HG02798 (cell line): ENCODE measurements at regions not wholly inside any gene's neighbourhood (a gene's known extent, or its start where the extent isn't known, plus 50 kb on each side); places are given as distances from the start of the nearest gene placed in this dataset.

Source experiments
- ATAC-seq: cut with Tn5 transposase; IDR thresholded peaks from one replicate; pipeline ENCODE4 v1.9.1; 2021; ENCODE audit warnings: mild to moderate bottlenecking; ENCODE audit not compliant: unreplicated experiment, poor library complexity

DNA sequence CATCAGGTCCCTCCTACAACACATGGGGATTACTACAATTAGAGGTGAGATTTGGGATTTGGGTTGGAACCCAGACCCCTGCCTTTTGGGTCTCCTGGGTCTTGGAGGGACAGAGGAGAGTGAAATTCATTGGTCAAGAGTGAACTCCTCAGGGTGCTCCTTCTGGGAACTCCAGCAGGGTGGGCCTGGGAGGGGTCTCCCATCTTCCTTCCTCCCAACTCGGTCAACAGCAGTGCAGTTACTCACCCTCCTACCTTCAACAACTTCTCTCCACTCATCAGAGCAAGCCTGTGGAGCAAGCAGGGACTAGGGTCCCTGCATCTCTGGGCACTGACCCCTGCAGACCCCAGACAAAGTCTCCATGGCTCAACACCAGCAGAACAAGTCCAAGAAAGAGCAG is 89.3 kb upstream of the TMPRSS2 start:
- no peak for ATAC-seq

GRCh38 chr21:41596241-41596925 is 88.4 kb upstream of the TMPRSS2 start:
- no peak for ATAC-seq

DNA sequence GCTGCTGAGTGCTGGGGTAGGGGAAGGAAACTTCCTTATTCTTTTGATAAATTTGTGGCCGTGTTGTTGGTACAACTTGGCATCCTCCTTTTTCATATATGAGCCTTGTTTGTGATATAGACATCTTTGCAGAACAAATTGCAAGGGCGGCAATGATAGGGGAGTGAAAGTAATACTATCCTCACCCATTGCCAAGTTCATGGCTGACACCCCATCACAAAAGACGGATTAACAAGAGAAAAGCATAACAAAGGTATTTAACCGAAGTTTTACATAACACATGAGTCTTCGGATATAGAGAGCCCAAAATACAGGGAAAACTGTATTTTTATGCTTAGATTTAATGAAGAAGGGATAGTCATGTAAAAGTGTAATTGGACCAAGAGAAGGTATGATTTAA is 86.3 kb upstream of the TMPRSS2 start:
- ATAC-seq: no peak

GRCh38 chr21:41593760-41594138 is 85.8 kb upstream of the TMPRSS2 start:
- no peak for ATAC-seq

GRCh38 chr21:41593051-41593759 is 85.2 kb upstream of the TMPRSS2 start:
- ATAC-seq: no peak

DNA sequence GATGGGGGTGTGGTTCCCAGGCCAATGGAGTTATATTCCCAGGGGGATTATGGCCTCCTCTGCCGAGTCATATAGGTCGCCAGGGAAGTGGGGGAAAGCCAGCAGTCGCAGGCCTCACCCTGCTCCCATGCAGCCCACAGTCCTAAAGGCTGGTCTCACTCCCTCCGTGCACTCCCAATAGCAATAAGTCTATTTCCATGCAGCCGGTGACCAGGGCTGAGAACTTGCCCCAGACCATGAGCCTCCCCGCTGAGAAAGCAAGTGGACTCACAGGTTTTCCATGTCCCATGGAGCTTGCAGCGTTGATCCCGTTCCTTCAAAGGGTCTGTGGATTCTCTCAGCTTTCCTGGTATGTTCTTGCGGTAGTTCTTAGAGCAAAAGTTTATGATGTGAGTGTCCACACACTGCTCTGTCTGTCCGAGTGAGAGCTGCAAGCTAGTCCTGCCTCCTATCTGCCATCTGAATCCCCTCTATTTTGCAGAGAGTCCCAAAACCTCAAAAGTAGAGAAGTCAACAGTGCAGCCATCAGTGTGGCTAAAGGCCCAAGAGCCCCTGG is 81.7 kb upstream of the TMPRSS2 start:
- ATAC-seq: no peak

DNA sequence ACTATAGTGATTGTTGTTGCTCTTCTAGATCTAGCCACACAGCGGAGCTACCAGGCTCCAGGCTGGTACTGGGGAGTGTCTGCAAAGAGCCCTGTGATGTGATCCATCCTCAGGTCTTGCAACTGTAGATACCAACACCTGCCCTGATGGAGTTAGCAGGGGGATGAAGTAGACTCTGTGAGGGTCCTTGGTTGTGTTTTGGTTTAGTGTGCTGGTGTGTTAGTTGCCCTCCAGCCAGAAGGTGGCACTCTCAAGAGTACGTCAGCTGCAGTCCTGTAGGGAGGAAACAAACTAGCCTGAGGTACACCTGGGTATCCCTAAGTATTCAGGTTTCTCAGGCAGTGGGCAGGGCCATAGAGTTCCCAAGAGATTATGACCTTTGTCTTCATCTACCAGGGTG is 81.2 kb upstream of the TMPRSS2 start:
- no peak for ATAC-seq

- ATAC-seq: no peak
These were observed 77.4 kb upstream of the TMPRSS2 start for GRCh38 chr21:41585199-41585994.

GRCh38 chr21:41584603-41585176 is 76.7 kb upstream of the TMPRSS2 start:
- ATAC-seq: no peak

DNA sequence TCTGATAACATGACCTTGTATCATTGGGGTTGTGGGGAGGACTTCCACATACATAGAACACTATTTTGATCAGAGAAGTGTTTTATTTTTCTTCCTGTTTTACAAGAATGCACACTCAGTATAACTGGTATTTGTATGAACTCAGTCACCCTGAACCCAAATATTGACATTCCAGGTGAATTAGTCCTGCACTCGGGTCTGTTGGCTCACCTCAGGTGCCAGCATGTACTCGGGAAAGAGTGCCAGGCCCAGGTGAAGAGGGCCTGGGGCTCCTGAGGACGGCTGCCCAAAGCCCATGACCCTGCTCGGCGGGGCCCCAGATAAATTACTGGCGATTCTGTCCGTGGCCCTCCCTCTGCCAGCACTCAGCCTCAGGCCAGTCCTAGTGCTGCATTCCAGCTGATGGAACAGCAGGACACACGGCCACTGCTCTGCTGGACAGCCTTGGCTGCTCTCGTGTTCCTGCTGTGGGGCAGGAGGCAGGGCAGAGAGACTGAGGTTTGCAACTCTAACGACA is 75.4 kb upstream of the TMPRSS2 start:
- no peak for ATAC-seq

GRCh38 chr21:41582866-41583265 is 74.9 kb upstream of the TMPRSS2 start:
- no peak for ATAC-seq

DNA sequence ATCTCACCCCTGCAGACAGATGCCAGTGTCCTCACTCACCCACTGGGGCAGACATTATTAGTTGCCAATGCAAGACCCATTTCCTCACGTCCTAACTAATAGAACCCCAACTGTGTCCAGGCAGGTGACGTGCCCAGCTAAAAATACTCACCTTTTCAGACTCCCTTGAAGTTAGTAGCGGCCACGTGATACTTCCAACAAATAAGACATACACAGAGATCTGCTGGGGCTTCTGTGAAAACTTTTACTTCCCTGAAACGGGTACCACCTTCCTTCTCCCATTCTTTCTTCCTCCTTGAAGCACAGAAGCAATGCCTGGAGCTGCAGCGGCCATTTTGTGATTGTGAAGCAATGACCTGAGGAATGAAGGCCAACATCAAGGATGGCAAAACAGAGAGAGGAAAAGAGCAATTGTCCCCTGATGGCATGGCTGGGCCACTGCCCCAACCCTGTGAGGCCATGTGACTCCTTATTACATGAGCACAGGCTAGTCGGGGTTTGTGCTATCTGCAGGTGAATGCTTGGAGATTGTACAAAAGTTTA is 74.4 kb upstream of the TMPRSS2 start:
- ATAC-seq: no peak

DNA sequence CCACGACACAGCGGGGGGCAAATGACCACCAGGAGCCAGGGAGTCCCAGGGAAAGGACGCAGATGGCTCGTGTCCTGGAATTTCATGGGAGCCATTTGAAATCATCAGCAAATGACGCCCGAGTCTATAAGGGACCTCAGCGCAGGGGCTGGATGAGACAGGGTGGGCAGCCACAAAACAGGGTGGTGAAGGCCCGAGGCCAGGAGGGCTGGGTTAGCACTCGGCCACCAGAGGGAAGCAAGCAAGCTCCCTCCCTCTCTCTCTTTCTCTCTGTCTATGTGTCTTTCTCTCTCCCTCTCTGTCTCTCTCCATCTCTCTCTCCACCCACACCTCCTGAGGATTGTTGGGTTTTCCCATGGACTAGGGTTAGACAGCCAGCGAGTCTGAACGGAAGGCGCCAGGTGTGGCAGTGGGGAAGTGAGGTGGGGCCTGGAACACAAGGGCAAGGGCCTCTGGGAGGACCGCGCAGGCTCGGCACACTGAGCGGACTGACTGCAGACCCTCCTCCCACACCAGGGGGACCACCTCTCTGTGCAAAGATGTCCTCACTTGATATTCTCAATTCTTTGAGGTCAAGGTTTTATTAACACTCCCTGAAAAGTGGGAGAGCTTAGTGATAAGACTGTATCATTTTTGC is 73.8 kb upstream of the TMPRSS2 start:
- ATAC-seq: no peak

DNA sequence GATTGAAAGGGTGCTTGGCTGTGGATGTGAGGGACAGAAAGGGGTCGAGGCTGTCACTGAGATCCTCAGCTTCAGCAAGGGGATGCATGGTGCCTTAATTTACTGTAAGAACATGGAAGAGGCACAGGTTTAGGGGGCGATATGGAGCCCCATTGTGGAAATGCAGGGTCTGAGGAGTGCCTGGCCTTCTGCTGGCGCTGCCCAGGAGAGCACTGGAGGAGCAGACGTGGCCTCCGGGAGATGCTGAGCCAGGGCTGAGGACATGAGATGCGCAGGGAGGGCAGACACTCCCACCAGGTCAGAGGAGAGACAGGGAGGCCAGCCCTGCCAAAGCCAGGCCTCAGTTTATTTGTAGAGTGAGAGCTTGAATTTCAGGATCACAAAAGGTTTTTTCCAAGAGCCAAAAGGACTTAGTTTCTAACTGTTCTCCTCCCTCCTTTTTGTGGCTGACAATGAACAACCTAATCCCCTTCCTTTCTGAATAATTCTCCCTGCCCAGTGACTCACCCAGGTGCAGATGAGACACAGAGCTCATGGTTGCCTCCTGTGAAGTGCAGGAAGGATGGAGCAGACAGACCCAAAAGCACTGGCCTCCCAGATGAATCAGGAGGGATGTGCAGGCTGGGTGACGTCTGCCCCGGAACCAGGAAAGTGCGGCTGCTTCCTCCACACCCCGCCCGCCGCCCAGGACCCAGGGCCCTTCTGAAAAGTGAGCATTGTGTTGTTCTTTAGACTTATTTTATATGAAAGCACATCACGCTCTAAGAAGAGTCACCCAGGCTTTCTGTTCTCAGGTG is 73.0 kb upstream of the TMPRSS2 start:
- no peak for ATAC-seq

DNA sequence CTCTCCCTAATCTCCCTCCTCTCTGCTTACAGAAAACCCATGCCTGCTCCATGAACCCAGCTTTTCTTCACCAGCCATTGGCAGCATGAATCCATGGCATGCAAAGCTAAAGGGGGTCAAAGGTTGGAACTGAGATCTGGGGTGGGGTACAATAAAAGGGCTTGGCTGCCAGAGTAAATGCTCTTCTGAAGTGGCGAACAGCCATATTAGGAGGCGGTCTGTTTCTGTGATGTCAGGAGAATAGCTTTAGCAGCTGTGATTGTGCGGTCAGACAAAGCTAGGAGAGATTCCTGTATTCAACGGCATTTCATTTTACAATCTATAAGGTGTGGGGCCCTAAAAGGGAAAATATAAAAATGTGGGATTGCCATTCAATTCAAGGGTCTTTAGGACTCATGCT is 71.7 kb upstream of the TMPRSS2 start:
- ATAC-seq: no peak

DNA sequence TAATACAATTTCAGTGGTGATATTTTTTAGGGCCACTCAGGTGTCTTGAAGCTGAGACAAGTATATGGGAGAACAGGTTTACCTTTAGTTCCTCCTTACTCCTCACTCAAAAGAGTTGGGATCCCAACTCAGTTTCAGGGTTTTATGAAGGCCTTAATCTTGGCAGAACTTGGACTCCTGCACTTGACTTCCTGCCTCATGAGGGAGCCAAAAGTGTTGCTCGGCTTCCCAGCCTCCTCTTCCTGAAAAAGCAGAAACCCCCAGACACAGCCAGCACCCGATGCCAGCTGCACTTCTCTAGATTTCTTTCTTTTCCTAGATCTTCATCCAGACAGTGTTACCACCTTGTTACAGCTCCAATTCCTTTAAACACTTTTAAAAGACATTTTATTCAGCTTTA is 70.8 kb upstream of the TMPRSS2 start:
- no peak for ATAC-seq

DNA sequence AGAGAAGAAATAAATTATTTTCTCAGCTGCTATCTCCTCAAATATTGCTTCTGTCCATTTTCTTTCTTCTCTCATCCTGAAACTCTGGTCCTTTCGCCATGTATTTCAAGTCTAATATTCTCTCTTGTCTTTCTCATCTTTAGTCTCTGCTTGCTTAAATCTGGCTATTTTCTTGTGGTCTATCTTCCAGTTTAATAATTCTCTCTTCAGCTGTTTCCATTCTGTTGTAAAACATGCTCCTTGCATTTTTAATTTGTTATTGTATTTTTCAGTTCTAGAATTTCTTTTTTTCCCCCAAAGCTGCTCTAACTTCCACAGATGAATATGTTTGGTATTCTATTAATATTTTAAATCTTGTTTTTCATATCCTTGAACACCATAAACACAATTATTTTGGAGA is 70.1 kb upstream of the TMPRSS2 start:
- ATAC-seq: no peak

GRCh38 chr21:41576013-41576615 is 68.2 kb upstream of the TMPRSS2 start:
- no peak for ATAC-seq
